ENCODE measurements at regions not wholly inside any gene's neighbourhood (a gene's known extent, or its start where the extent isn't known, plus 50 kb on each side); places are given as distances from the start of the nearest gene placed in this dataset.

GRCh38 chr15:46567968-46568367, 933.1 kb downstream of the SQOR start (continued):
- TF ChIP-seq ATF3 (IDR thresholded peaks at IDR 0.05; ENCODE audit: insufficient read depth, low read depth, low read length) (no peak), RBBP5 (IDR thresholded peaks at IDR 0.05; ENCODE audit: borderline replicate concordance, low read depth, low read length) (no peak)

Data from H1 (cell line).